OCI-LY1 (cell line): ENCODE measurements at regions not wholly inside any gene's neighbourhood (a gene's known extent, or its start where the extent isn't known, plus 50 kb on each side); places are given as distances from the start of the nearest gene placed in this dataset.

ENCODE experiments used
- CTCF ChIP-seq: fragments of 200-600 bp; sonication (generic), shearing (Covaris generic); IDR thresholded peaks from 2 replicates; pipeline ENCODE4 v1.5.1; 2017; ENCODE audit warnings: mild to moderate bottlenecking, antibody characterized with exemption, low read length, moderate library complexity, mixed read lengths
- EZH2 ChIP-seq: fragments of 200-600 bp; sonication (generic), shearing (Covaris generic); IDR thresholded peaks from 2 replicates; pipeline ENCODE4 v1.8.0; 2017; ENCODE audit warnings: borderline replicate concordance, mixed run types, mild to moderate bottlenecking, antibody characterized with exemption, low read length, moderate library complexity, mixed read lengths

- TF ChIP-seq EZH2 (no peak), CTCF (peak; percentile 24)
Measured at GRCh38 chr20:11585752-11586352, 331.8 kb upstream of the BTBD3 start.
